WTC11 (cell line): ENCODE measurements at regions not wholly inside any gene's neighbourhood (a gene's known extent, or its start where the extent isn't known, plus 50 kb on each side); places are given as distances from the start of the nearest gene placed in this dataset.

Experiments used
- ATAC-seq: fragments of 200-7000 bp; cut with Tn5 transposase; 2 replicates; pipeline ENCODE4 v1.10.0; 2021; ENCODE audit warnings: mild to moderate bottlenecking, moderate library complexity
- CTCF ChIA-PET: fragments of 300-600 bp; sonication (Branson Sonifier 250); formaldehyde crosslinking; loops from one replicate; lab custom pipeline; 2021; ENCODE audit warnings: antibody characterized with exemption; lab: Charles Lee
- POLR2A ChIA-PET: fragments of 350-600 bp; sonication (Branson Sonifier 250); formaldehyde crosslinking; loops from one replicate; lab custom pipeline; 2021; ENCODE audit warnings: antibody characterized with exemption; lab: Charles Lee
- DNase-seq: peaks from one replicate; pipeline ENCODE4 v3.0.0; 2021; ENCODE audit warnings: low spot score
- H3K27ac Mint-ChIP-seq: 2 replicates; pipeline ENCODE4 v1.8.0; 2021; ENCODE audit warnings: mixed read lengths
- H3K27me3 Mint-ChIP-seq: 2 replicates; pipeline ENCODE4 v1.8.0; 2021; ENCODE audit warnings: low read depth, mild to moderate bottlenecking, moderate library complexity, mixed read lengths
- H3K36me3 Mint-ChIP-seq: 2 replicates; pipeline ENCODE4 v1.8.0; 2021; ENCODE audit warnings: mixed read lengths
- H3K4me1 Mint-ChIP-seq: 2 replicates; pipeline ENCODE4 v1.8.0; 2022; ENCODE audit warnings: mixed read lengths
- H3K4me3 Mint-ChIP-seq: 2 replicates; pipeline ENCODE4 v1.8.0; 2021; ENCODE audit warnings: mild to moderate bottlenecking, moderate library complexity, mixed read lengths
- H3K9me3 Mint-ChIP-seq: 2 replicates; pipeline ENCODE4 v1.8.0; 2021; ENCODE audit warnings: mixed read lengths
- AR ChIP-seq: fragments of 250-450 bp; sonication (Bioruptor Pico); IDR thresholded peaks from 2 replicates; pipeline ENCODE4 v1.9.0; 2021; ENCODE audit warnings: mild to moderate bottlenecking
- E2F5 ChIP-seq: sonication (generic); formaldehyde crosslinking; IDR thresholded peaks from 2 replicates; pipeline ENCODE4 v1.8.1; 2022; ENCODE audit warnings: mild to moderate bottlenecking, moderate library complexity, missing genetic modification reagents
- ESRRA ChIP-seq: sonication (generic); formaldehyde crosslinking; IDR thresholded peaks from 2 replicates; pipeline ENCODE4 v1.8.1; 2022; ENCODE audit warnings: mild to moderate bottlenecking, missing genetic modification reagents, borderline replicate concordance
- GABPB1 ChIP-seq: sonication (generic); formaldehyde crosslinking; IDR thresholded peaks from 2 replicates; pipeline ENCODE4 v1.8.1; 2023; ENCODE audit warnings: mild to moderate bottlenecking, missing genetic modification reagents
- HMGA2 ChIP-seq: fragments of 250-450 bp; sonication (Bioruptor Pico); IDR thresholded peaks from 2 replicates; pipeline ENCODE4 v1.4.0; 2021; ENCODE audit warnings: mild to moderate bottlenecking, moderate library complexity
- HMGXB4 ChIP-seq: sonication (generic); formaldehyde crosslinking; IDR thresholded peaks from 2 replicates; pipeline ENCODE4 v1.8.1; 2023; ENCODE audit warnings: mild to moderate bottlenecking, moderate library complexity, missing genetic modification reagents
- KAT7 ChIP-seq: sonication (generic); formaldehyde crosslinking; IDR thresholded peaks from 2 replicates; pipeline ENCODE4 v1.8.1; 2023; ENCODE audit warnings: missing genetic modification reagents, mild to moderate bottlenecking, borderline replicate concordance
- NFATC4 ChIP-seq: fragments of 250-450 bp; sonication (Bioruptor Pico); IDR thresholded peaks from 2 replicates; pipeline ENCODE4 v1.9.0; 2021; ENCODE audit warnings: mild to moderate bottlenecking
- NFYB ChIP-seq: sonication (generic); formaldehyde crosslinking; conservative IDR thresholded peaks from 2 replicates; pipeline ENCODE4 v1.8.0; 2022; ENCODE audit warnings: low read depth, missing genetic modification reagents
- NR3C1 ChIP-seq: sonication (generic); formaldehyde crosslinking; conservative IDR thresholded peaks from 2 replicates; pipeline ENCODE4 v1.8.1; 2023; ENCODE audit warnings: low read depth, mild to moderate bottlenecking, missing genetic modification reagents
- SOX15 ChIP-seq: fragments of 250-450 bp; sonication (Bioruptor Pico); IDR thresholded peaks from 2 replicates; pipeline ENCODE4 v1.9.0; 2021; ENCODE audit warnings: mild to moderate bottlenecking
- ZNF138 ChIP-seq: sonication (generic); formaldehyde crosslinking; conservative IDR thresholded peaks from 2 replicates; pipeline ENCODE4 v1.8.1; 2022; ENCODE audit warnings: mild to moderate bottlenecking, moderate library complexity, missing genetic modification reagents
- ZNF396 ChIP-seq: fragments of 250-450 bp; sonication (Bioruptor Pico); IDR thresholded peaks from 2 replicates; pipeline ENCODE4 v1.8.0; 2021; ENCODE audit warnings: mild to moderate bottlenecking, moderate library complexity, borderline replicate concordance
- ZNF423 ChIP-seq: fragments of 250-450 bp; sonication (Bioruptor Pico); IDR thresholded peaks from 2 replicates; pipeline ENCODE4 v2.1.2; 2022; ENCODE audit warnings: mild to moderate bottlenecking, moderate library complexity
- ZNF671 ChIP-seq: fragments of 250-450 bp; sonication (Bioruptor Pico); IDR thresholded peaks from 2 replicates; pipeline ENCODE4 v1.8.0; 2021; ENCODE audit warnings: mild to moderate bottlenecking
- TF ChIP-seq, protein P1 (sequence below): fragments of 250-450 bp; sonication (Bioruptor Pico); IDR thresholded peaks from 2 replicates; pipeline ENCODE4 v1.9.0; 2021; ENCODE audit warnings: mild to moderate bottlenecking, borderline replicate concordance
- TF ChIP-seq, protein P2 (sequence below): fragments of 250-450 bp; sonication (Bioruptor Pico); IDR thresholded peaks from 2 replicates; pipeline ENCODE4 v2.1.2; 2022; ENCODE audit warnings: mild to moderate bottlenecking, moderate library complexity
- TF ChIP-seq, protein P3 (sequence below): sonication (generic); formaldehyde crosslinking; IDR thresholded peaks from 2 replicates; pipeline ENCODE4 v1.8.0; 2023; ENCODE audit warnings: mild to moderate bottlenecking, missing genetic modification reagents
- TF ChIP-seq, protein P4 (sequence below): fragments of 250-450 bp; sonication (Bioruptor Pico); IDR thresholded peaks from 2 replicates; pipeline ENCODE4 v1.9.0; 2021; ENCODE audit warnings: moderate library complexity, mild to moderate bottlenecking, inconsistent platforms, borderline replicate concordance

DNA sequence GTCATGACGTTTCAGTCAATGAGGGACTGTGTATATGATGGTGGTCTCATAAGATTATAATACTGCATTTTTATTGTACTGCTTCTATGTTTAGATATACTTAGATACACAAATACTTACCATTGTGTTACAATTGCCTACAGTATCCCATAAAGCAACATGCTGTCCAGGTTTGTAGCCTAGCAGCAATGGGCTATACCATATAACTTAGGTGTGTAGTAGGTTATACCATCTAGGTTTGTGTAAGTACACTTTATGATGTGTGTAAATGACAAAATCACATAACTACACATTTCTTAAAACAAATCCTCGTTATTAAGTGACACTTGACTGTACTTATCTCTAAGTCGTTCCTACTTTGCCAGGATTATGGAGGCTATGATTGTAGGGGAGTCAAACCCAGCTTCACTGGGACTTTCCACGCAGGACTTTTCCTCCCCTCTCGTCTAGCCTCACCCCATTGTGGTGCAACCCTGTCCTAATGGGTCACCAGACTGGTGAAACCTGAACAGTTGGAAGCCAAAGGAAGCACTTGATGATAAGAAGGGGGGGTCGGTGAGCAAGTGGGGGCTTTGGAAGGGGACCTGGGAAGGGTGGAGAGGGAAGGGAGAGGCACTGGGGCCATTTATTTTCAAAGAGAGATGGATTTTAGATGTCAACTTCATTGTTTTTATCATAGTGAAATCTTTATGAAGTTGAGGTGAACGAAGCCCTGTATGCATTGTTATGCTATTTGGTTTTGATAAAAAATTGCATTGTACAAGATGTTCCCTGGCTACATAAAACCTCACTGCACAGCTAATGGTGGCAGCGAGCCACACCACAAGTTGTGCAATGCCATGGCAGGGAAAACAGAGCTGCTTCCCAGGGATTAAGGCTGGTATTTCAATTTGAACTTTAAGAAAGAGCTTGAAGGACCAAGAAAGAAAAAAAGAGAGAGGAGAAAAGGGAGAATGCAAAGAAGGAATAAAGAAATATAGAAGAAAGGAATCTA lies 129.1 kb downstream of the EHF start:
- Mint-ChIP-seq H3K4me1 (no peaks in the 10 kb centered on the region), H3K36me3 (0 out of 2 replicates have a peak, but pooled peaks cover 5% of the 10 kb centered on the region), H3K27me3 (no peaks in the 10 kb centered on the region; the same call in 1 of the 2 replicates), H3K4me3 (no peak overlapping the region), H3K9me3 (no peaks in the 10 kb centered on the region), H3K27ac (no peak overlapping the region)
- ChIA-PET POLR2A (no interaction called here), CTCF (interaction anchor here (0.9 kb wide), 1 partner anchor 164 kb away, joined by 3 read pairs; no protein-coding TSS in a partner anchor)
- ATAC-seq (no peak), DNase-seq (no peak)
- TF ChIP-seq ZNF138, result no peak
- TF ChIP-seq E2F5, result no peak
- TF ChIP-seq NFYB (CRISPR knock-in tag), result no peak
- TF ChIP-seq NFATC4 (CRISPR knock-in tag), result no peak
- TF ChIP-seq, protein P1, sequence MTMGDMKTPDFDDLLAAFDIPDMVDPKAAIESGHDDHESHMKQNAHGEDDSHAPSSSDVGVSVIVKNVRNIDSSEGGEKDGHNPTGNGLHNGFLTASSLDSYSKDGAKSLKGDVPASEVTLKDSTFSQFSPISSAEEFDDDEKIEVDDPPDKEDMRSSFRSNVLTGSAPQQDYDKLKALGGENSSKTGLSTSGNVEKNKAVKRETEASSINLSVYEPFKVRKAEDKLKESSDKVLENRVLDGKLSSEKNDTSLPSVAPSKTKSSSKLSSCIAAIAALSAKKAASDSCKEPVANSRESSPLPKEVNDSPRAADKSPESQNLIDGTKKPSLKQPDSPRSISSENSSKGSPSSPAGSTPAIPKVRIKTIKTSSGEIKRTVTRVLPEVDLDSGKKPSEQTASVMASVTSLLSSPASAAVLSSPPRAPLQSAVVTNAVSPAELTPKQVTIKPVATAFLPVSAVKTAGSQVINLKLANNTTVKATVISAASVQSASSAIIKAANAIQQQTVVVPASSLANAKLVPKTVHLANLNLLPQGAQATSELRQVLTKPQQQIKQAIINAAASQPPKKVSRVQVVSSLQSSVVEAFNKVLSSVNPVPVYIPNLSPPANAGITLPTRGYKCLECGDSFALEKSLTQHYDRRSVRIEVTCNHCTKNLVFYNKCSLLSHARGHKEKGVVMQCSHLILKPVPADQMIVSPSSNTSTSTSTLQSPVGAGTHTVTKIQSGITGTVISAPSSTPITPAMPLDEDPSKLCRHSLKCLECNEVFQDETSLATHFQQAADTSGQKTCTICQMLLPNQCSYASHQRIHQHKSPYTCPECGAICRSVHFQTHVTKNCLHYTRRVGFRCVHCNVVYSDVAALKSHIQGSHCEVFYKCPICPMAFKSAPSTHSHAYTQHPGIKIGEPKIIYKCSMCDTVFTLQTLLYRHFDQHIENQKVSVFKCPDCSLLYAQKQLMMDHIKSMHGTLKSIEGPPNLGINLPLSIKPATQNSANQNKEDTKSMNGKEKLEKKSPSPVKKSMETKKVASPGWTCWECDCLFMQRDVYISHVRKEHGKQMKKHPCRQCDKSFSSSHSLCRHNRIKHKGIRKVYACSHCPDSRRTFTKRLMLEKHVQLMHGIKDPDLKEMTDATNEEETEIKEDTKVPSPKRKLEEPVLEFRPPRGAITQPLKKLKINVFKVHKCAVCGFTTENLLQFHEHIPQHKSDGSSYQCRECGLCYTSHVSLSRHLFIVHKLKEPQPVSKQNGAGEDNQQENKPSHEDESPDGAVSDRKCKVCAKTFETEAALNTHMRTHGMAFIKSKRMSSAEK (CRISPR knock-in tag), result no peak
- TF ChIP-seq SOX15 (CRISPR knock-in tag), result no peak
- TF ChIP-seq ZNF671, result no peak
- no peak for TF ChIP-seq ZNF396 (CRISPR knock-in tag)
- TF ChIP-seq GABPB1, result no peak
- no peak for TF ChIP-seq KAT7 (CRISPR knock-in tag)

- H3K27me3 Mint-ChIP-seq, result no peaks in the 10 kb centered on the region; the same call in 1 of the 2 replicates
- no peak overlapping the region for H3K4me3 Mint-ChIP-seq
- no peaks in the 10 kb centered on the region for H3K4me1 Mint-ChIP-seq
- no peak for DNase-seq
- POLR2A ChIA-PET, result no interaction called here
- no peak for ATAC-seq
- no peaks in the 10 kb centered on the region for H3K36me3 Mint-ChIP-seq
- CTCF ChIA-PET, result no interaction called here
- no peak overlapping the region for H3K27ac Mint-ChIP-seq
- H3K9me3 Mint-ChIP-seq, result no peaks in the 10 kb centered on the region
- TF ChIP-seq HMGXB4 (no peak), GABPB1 (no peak), HMGA2 (no peak), NR3C1 (CRISPR knock-in tag) (no peak), ESRRA (CRISPR knock-in tag) (no peak), ZNF423 (CRISPR knock-in tag) (no peak), AR (CRISPR knock-in tag) (no peak)
- TF ChIP-seq, protein P2, sequence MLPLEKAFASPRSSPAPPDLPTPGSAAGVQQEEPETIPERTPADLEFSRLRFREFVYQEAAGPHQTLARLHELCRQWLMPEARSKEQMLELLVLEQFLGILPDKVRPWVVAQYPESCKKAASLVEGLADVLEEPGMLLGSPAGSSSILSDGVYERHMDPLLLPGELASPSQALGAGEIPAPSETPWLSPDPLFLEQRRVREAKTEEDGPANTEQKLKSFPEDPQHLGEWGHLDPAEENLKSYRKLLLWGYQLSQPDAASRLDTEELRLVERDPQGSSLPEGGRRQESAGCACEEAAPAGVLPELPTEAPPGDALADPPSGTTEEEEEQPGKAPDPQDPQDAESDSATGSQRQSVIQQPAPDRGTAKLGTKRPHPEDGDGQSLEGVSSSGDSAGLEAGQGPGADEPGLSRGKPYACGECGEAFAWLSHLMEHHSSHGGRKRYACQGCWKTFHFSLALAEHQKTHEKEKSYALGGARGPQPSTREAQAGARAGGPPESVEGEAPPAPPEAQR, result no peak
- TF ChIP-seq, protein P3, sequence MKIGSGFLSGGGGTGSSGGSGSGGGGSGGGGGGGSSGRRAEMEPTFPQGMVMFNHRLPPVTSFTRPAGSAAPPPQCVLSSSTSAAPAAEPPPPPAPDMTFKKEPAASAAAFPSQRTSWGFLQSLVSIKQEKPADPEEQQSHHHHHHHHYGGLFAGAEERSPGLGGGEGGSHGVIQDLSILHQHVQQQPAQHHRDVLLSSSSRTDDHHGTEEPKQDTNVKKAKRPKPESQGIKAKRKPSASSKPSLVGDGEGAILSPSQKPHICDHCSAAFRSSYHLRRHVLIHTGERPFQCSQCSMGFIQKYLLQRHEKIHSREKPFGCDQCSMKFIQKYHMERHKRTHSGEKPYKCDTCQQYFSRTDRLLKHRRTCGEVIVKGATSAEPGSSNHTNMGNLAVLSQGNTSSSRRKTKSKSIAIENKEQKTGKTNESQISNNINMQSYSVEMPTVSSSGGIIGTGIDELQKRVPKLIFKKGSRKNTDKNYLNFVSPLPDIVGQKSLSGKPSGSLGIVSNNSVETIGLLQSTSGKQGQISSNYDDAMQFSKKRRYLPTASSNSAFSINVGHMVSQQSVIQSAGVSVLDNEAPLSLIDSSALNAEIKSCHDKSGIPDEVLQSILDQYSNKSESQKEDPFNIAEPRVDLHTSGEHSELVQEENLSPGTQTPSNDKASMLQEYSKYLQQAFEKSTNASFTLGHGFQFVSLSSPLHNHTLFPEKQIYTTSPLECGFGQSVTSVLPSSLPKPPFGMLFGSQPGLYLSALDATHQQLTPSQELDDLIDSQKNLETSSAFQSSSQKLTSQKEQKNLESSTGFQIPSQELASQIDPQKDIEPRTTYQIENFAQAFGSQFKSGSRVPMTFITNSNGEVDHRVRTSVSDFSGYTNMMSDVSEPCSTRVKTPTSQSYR, result no peak
- TF ChIP-seq, protein P4, sequence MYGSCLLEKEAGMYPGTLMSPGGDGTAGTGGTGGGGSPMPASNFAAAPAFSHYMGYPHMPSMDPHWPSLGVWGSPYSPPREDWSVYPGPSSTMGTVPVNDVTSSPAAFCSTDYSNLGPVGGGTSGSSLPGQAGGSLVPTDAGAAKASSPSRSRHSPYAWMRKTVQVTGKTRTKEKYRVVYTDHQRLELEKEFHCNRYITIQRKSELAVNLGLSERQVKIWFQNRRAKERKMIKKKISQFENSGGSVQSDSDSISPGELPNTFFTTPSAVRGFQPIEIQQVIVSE (CRISPR knock-in tag), result no peak
Measured at GRCh38 chr11:34748036-34748435, 127.1 kb downstream of the EHF start.
